CD4-positive, alpha-beta T cell treated with Interleukin-1 beta for 1 hour (primary cell): ENCODE measurements at regions not wholly inside any gene's neighbourhood (a gene's known extent, or its start where the extent isn't known, plus 50 kb on each side); places are given as distances from the start of the nearest gene placed in this dataset.

Source experiments
- DNase-seq, 2 donors: peaks; one replicate each; pipeline ENCODE4 v3.0.0-alpha.2; 2020 to 2022

DNA sequence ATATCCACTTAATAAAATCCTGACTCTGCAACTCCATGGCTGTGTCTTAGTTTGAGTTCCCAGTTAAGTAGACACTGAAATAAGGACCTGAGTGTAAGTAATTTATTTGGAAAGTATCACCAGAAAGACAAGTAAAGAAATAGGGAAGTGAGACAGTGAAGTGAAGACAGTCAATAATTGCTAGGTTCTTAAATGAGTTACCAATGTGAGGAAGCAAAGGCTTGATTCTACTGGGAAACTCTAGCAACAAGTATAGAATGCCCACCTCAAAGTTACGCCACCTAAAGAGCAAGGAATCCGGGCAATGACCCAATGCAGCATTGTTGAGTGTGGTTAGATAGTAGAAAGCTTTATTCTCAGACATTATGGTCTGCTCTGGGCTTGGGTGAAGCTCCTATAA is 383.9 kb downstream of the TLR4 start:
- no peak for DNase-seq

DNA sequence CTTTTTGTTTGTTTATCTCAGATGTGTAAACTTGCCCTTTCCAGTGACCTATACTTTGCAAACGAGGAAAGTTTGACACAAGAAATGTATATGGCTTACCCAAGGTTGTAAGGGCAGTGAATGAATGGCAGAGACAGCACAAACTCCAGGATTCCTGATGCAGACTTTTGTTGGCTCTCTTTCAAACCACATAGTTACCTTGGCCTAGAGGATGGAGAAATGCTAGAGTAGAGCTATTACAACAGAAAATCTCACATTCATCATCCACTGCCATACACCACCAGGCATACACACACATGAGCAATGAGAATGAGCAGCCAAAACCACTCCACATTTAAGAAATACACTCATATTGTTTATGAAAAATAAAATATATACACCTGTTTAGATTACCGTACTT is 387.0 kb downstream of the TLR4 start:
- DNase-seq, result no peak

DNA sequence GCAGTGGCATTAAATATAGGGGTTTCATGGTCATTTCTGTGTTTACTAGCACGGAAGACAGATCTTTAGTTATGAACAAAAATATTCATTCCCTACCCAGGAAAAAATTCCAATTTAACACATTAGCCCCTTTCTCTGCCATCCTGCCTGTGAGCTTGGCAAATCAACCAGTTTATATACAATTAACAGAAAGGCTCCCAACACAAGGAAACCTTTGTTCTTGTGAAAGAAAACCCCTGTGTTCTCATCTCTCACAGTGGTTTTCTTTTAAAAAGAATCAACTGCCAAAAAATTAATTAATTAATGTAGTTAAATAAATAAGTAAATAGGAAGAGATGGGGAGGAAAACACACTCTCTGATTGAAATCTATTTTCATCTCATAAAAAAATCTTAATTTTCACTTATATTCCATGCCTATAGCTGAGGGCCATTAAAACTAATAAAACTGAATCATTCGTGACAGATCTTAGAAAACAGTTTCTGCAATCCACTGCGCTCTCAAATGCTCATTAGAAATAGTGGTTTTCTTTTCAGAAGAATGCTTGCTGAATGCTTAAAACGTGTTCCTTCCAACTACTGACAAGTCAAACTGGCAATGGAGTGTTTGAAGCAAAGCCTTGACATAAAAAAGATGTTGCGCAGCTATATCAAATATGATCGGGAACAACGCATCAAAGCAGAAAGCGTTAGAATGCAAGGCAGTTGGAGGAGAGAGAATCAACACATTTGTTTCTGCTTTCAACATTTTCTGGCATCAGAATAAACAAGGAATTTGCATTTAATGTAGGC is 387.7 kb downstream of the TLR4 start:
- DNase-seq, result no peak

DNA sequence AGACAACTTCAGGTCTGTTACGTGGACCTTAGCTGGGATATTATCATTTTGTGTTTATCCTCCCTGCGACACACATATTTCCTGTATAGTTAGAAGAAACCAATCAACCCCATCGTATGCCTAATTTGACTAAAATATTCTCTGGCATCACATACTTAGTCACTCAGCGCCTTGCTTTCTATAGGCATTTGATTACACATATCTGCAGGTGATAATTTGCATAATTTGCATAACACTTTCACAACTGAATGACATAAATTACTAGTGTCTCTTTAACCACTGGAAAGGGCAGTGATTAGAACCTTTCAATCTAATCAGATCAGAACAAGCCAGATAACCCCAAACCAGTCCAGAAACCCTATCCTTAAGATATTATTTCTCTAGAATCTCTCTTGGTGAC is 390.2 kb downstream of the TLR4 start:
- no peak for DNase-seq

DNA sequence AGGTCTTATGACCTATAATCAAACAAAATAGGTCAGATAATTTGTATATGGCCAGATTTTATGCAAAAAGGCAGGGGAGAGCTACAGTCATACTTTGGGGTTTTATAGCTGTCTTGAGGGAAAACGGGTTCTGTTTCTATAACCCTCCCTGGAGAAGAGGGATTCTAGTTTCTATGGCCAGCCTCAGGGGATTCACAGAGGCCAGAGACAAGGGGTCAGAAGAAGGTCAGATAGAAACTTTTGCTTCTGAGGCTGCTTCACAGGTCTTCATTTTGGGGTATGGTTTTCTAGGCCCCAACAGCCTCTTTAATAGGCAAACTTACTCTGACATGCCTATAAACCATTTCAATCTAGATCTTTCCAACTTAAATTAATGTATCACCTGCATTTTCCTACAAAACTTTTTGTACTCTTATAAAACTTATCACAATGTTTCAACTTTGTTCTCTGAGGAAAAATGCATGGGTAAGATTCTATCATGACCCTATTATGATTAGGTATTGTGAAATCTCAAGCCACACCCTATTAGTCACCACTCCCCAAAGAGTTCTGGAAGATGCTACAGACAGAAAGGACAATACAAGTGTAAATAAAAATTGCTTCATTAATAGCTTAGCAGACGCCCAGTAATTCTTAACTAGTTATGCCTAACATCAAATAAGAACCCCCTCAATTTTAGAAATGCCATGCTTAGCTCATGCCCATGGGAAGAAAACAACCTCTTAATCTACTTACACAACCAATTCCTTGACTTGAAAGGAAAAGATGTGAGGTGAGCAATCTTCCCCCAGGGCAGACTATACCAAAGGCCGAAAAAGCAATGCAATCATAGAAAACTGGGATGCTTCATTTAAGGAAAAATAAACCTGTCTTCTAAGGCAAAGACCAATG is 396.6 kb downstream of the TLR4 start:
- no peak for DNase-seq

DNA sequence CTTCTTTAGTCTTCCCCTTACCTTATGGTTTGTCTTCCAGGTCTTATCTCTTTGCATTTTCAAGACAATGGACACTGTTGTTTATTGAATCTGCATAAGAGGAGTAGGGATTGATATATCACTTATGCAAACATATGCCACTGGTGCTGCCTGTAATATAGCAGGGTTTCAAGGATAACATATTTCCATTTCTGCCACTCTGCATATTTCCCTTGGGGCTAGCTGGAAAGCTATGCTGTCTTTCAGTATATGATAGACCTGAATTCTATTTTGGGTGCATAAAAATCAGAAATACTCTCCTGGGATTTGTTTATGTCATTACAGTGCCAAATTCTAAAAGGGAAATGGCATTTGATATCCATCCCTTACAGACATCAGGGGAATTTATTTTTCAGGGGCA is 400.2 kb downstream of the TLR4 start:
- DNase-seq, result no peak

DNA sequence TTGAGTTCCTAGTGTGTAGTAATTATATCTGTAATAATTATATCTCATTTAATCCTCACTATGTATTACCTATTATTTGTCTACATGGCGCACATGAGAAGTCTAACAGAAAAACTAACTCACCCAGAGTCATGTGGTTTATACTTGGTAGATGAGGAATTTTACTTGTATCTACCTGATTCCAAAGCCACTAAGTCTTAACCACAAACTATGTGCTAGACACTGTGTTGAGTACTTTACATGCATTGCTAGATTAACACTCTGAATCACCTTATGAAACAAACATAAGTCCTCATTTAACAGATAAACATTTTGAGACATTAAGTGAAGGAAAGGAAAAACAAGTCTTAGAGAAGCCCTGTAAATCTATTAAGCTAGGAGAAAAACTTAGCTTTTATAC is 404.8 kb downstream of the TLR4 start:
- DNase-seq, result no peak

DNA sequence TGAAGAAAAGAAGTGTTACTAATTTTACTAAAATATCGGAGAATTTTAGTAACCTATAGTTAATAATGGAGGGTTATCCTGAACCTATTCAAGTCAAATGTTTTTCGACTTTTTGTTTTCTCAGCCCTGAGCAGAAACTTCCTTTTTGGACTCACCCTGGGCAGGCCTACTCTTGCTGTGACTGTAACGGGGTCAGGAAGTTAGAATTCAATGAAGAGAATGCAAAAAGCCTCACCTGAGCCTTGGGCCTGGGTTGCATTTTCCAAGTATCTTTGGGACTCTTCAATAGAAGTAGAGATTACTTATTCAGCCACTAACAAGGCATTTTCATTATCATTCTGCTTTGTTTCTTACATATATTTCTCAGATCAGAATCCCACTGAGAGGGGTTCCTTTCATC is 405.3 kb downstream of the TLR4 start:
- DNase-seq, result no peak

DNA sequence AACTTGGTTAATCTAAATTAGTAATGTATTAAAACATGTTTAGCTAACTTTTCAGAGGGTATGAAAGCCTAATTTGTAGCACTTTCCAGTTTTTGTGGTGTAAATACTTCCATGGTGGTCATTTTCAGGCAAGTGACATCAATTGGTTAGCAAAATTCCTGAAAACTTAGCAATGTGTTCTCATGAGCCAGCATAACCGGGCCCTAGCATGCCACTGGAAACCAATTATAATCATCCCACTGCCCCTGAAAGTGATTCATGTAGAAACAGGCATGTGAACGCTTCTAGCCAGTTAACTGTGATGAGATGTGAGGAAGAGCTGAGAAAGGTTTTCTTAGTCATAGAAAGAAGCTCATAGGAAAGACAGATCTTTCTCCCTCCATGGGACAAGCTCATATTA is 417.2 kb downstream of the TLR4 start:
- DNase-seq, result no peak

DNA sequence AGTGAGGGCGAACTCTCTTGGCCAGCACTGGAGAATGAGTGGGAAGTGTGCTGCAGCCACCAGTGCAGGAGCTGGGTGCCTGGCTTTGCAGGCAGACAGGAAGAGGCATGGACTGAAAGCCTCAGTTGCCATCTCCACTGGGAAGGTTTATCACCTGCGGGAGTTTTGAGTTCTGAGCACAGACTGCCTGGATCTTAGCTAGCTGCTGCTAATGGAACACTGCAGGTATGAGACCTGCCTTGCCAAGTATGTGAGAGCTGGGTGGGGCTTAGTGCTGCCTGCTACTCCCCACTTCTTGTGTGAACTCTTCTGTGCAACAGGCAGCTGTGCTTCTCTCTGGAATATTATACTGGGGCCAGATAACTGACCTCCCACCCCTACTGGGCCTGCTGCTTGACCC is 424.1 kb downstream of the TLR4 start:
- no peak for DNase-seq

DNA sequence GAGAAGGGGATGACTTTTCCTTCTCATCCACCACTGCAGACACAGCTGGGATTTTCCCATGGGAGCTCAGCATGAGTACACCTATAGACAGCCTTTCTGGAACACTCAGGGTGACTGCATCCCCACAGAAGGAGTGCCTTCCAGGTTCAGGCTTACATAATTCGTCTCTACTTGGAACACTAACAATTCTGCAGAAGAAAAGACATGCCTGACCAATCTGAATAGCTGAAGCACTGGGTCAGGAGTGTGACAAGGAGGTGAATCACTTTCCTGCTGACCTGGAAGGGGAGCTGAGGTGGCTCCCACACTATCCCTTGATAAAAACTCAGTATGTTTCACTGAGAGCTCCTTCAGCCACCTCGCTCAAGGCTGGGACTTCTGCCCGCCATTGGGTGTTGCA is 425.3 kb downstream of the TLR4 start:
- DNase-seq, result no peak

DNA sequence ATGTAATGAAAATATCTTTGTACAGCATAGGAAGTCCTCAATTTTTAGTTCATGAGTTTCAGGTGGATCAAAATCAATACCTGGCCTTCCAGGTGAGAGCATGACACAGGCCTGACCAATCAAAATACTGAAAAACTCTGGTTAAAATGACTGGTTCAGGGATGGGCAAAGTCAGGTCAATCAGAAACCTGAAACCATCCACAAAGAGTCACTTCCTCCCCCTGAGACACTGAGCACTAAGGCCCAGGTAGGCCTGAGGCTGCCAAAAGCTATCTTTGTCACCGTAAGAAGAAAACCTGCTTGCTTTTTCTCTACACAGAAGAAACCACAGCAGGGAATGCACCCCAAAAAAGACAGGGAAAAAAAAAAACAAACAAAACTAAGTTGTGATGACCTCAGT is 444.8 kb downstream of the TLR4 start:
- no peak for DNase-seq

DNA sequence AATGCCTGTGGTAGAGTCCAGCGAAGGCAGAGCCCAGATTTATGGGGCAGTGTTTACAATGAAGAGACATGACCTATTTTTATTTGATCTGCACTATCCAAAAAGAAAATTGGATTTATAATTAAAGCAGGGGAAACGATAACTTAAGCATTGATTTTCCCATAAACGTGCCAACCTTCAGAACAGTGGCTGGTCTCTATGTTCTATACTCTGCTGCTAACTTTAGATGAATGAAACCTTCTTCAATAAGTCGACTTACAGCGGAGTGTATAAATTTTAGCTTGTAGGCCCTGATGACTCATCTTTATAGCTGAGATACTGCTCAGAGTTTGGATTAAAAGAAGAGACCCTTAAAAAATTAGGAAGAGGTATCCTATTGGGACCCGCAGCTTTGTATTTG is 452.6 kb downstream of the TLR4 start:
- DNase-seq, result no peak

DNA sequence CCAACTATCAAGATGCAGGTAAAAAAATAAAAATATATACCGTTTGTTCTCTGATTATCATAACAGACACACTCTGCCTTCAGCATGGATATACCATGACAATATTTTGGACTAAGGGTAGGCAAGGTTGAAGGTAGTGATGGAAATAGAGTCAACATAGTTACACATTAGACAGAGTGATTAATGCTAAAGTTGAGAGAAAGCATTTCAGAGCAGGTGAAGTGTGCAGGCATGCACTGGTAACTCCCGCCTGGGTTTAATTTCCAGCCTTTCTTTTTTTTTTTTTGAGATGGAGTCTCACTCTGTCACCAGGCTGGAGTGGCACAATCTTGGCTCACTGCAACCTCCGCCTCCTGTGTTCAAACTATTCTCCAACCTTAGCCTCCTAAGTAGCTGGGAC is 458.5 kb downstream of the TLR4 start:
- no peak for DNase-seq

DNA sequence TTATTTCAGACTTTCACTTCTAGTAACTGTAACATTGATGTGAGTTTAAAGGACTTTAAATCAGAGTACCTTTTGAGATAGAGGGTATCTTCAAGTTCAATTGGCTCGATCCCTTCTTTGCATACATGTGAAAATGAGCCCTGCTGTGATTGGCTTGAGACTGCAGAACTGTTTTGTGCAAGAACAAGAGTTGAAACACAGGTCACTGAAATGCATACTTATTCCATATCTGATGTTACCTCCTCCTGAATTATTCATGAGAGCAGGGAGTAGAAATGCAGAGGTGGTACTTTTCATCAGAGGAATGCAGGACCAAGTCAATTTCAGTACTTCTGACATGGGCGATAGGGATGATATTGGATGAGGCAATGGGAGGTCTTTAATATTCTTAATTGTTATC is 459.5 kb downstream of the TLR4 start:
- no peak for DNase-seq

DNA sequence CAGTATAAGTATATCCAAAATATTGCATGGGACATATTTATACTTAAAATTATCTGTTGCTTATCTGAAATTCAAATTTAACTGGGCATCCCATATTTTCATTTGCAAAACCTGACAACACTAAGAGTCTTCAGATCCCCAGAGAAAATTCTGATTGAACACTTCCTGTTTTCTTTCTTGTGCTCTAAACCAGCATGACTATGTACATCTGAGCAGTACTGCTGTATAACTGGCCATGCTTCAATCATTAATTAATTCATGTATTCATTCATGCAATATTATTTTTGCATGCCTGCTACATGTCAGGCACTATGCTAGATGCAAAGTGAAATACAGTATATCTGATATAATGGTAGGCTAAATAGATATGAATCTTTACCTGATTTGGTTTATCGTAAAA is 461.2 kb downstream of the TLR4 start:
- no peak for DNase-seq

DNA sequence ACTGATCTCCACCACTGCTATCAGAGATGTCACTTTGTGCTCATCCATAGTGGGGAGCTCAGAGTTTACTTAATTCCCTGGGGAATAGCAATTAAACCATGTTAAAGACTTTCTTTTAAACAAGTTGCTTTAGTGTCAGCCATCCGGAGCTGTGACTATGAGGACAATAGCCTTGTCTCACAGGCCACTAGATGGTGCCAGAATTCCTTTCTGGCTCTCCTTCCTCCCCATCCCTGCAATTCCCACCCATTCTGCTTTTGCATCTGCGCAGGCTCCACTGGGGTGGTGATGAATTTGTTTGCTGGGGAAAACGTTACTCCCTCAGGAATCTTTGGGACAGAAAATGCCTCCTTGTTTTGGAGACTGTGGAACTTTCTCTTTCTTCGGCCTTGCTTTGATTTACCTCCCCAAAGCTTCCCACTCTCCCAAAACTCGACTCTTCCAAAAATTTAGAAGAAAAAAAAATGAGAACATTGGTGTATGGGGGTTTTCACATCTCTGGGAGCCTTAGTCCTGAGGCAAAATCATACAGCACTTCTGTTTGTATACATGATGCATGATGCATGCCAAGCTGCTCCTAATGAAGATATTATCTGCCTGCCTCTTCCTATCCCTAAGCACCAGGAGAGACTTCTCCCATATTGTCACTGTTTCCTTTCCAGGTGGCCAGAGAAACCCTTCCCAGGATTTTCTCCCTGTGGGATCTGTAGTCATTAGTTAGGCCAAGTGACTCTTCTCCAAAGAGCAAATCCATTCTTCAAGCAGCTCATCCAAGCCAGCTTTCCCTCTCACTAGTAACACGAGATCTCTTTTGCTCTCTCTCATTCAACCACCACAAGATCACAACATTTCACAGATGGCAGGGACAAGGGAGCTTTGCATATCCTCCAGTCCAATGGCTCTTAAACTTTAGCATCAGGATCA is 466.1 kb downstream of the TLR4 start:
- DNase-seq, result no peak

DNA sequence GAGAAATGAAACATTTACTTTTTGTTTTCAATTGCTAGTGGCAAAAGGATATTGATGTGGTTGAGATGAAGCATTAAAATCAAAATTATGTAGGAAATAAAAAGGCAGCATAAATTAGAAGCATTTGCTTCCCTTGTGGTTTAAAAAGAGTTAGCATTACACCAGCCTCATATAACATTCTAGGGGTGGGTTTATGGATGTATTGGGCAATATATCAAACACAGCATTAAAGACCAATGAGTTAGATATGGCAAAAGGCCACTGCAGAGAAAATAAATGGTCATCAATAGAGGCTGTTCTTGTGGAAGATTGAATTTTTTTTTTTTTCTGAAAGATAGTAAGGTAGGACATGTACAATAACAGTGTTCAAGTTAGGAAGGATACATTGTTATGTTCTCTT is 473.0 kb downstream of the TLR4 start:
- no peak for DNase-seq

DNA sequence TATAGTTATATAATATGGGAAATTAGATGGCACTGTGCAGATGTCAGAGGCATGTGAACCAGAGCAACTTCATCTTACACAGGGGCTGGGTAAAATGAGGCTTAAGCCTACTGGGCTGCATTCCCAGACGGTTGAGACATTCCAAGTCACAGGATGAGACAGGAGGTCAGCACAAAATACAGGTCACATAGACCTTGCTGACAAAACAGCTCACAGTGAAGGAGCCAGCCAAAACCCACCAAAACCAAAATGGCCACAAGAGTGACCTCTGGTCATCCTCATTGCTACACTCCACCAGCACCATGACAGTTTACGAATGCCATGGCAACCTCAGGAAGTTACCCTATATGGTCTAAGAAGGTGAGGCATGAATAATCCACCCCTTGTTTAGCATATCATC is 479.4 kb downstream of the TLR4 start:
- DNase-seq, result no peak

DNA sequence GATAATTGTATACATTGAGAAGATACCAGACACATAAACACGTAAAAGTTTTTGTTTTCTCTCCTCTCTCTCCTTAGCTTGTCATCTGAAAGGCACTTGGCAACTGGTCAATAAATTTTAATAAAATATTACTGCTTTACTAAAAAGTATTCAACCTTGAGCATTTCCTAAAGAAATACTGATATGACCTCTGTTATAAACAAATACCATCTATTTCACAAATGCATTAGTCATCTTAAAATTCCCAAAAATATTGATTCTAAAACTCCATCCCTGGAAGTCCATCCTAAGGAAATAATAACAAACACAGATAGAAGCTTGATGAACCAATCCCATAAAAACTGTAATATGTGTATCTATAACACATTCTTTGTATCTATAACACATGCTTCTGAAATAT is 483.2 kb downstream of the TLR4 start:
- no peak for DNase-seq

DNA sequence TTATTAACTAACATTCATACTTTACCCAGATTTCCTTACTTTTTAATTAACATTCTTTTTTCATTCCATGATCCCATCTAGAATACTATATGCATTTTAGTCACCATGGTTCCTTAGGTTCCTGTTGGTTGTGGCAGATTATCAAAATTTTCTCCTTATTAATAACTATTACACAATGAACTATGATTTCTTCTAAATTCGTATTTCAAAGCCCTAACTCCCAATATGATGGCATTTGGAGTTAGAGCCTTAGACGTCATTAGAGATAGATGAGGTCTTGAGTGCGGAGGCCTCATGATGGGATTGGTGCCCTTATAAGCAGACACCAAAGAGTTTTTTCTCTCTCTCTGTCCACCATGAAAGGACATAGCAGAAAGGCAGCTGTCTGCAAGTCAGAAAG is 485.4 kb downstream of the TLR4 start:
- DNase-seq, result no peak

DNA sequence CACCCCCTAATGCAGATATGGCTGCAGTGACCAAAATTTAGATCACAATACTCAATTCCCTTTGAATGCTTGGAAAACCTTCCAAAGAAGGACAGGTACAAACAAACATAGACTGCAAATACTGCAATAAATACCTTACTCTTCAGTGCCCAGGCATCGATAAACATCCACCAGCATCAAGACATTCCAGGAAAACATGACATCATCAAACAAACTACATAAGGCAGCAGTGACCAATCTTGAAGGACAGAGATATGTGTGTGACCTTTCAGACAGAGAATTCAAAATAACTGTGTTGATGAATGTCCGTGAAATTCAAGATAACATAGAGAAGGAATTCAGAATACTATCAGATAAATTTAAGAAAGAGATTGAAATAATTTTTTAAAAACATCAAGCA is 488.6 kb downstream of the TLR4 start:
- DNase-seq, result no peak

DNA sequence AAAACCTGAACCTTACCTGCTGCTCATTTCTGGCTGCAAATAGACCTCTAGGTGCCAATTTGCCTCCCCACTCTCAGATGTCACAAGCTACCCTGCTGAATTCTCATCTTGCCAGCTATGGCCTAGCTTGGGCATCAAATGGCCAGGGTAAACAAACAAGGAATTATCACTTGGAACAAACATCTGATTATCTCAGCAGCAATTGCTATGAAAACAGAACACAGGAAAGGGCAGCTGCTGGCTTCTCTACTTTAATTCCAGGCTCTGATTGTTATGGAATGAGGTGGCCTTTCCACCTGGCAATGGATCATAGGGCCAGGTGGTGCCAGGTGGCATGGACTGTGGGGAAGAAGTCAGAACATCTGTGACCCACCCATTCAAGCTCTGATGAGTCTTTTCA is 505.1 kb downstream of the TLR4 start:
- no peak for DNase-seq
